Amniotic epithelial cell (primary cell): ENCODE measurements at regions not wholly inside any gene's neighbourhood (a gene's known extent, or its start where the extent isn't known, plus 50 kb on each side); places are given as distances from the start of the nearest gene placed in this dataset.
"Not testable (repeated sequence)": the region's sequence is repeated elsewhere in the genome, so short reads cannot be mapped to it uniquely, and the experiment has no call there.

ENCODE experiments used
- DNase-seq: peaks from one replicate; pipeline ENCODE4 v3.0.0-alpha.2; 2010; ENCODE audit warnings: low read depth

GRCh38 chr3:140752499-140752898 lies 74.6 kb downstream of the TRIM42 start:
- DNase-seq, result no peak

GRCh38 chr3:140753865-140754754 lies 76.2 kb downstream of the TRIM42 start:
- DNase-seq, result no peak

- no peak for DNase-seq
Observed at GRCh38 chr3:140754936-140755335, 77.1 kb downstream of the TRIM42 start.

GRCh38 chr3:140756240-140757016 lies 78.6 kb downstream of the TRIM42 start:
- DNase-seq, result no peak

- DNase-seq, result no peak
Observed at GRCh38 chr3:140758791-140759444, 81.1 kb downstream of the TRIM42 start.

- DNase-seq, result no peak
Observed at GRCh38 chr3:140760324-140761075, 82.6 kb downstream of the TRIM42 start.

GRCh38 chr3:140761076-140761639 lies 83.3 kb downstream of the TRIM42 start:
- no peak for DNase-seq

GRCh38 chr3:140762746-140763145 lies 84.9 kb downstream of the TRIM42 start:
- no peak for DNase-seq

GRCh38 chr3:140763532-140763931 lies 85.7 kb downstream of the TRIM42 start:
- DNase-seq, result no peak

- DNase-seq, result no peak
Observed at GRCh38 chr3:140765246-140765645, 87.4 kb downstream of the TRIM42 start.

GRCh38 chr3:140766465-140766864 lies 88.6 kb downstream of the TRIM42 start:
- DNase-seq, result no peak

- no peak for DNase-seq
Observed at GRCh38 chr3:140767566-140767965, 89.7 kb downstream of the TRIM42 start.

GRCh38 chr3:140768941-140769340 lies 91.1 kb downstream of the TRIM42 start:
- no peak for DNase-seq

- DNase-seq, result no peak
Observed at GRCh38 chr3:140769951-140770350, 92.1 kb downstream of the TRIM42 start.

GRCh38 chr3:140770977-140771667 lies 93.3 kb downstream of the TRIM42 start:
- DNase-seq, result no peak

- DNase-seq, result no peak
Observed at GRCh38 chr3:140777631-140778233, 99.9 kb downstream of the TRIM42 start.

GRCh38 chr3:140791368-140791767 lies 113.5 kb downstream of the TRIM42 start:
- no peak for DNase-seq

- no peak for DNase-seq
Observed at GRCh38 chr3:140794507-140794906, 116.6 kb downstream of the TRIM42 start.

GRCh38 chr3:140802898-140803297 lies 125.0 kb downstream of the TRIM42 start:
- DNase-seq, result not testable (repeated sequence)

- DNase-seq, result no peak
Observed at GRCh38 chr3:140809316-140809715, 131.5 kb downstream of the TRIM42 start.
